Immature natural killer cell (primary cell): ENCODE measurements at regions not wholly inside any gene's neighbourhood (a gene's known extent, or its start where the extent isn't known, plus 50 kb on each side); places are given as distances from the start of the nearest gene placed in this dataset.
A peak's percentile ranks its signal among the peaks of the same experiment; 100 is the strongest.
"Not testable (repeated sequence)": the region's sequence is repeated elsewhere in the genome, so short reads cannot be mapped to it uniquely, and the experiment has no call there.

ENCODE experiments used
- DNase-seq, 3 donors: peaks; one replicate each; pipeline ENCODE4 v3.0.0; 2022; ENCODE audit warnings: mixed read lengths in 1 of 3
- H3K27ac Mint-ChIP-seq, 6 donors: one replicate each; pipeline ENCODE4 v1.8.0; 2020; ENCODE audit warnings: mixed read lengths in 6 of 6, mild to moderate bottlenecking in 5 of 6, inconsistent platforms in 4 of 6, moderate library complexity in 3 of 6
- H3K27me3 Mint-ChIP-seq, 3 donors: one replicate each; pipeline ENCODE4 v1.8.0; 2020 to 2021; ENCODE audit warnings: low read depth in 3 of 3, mild to moderate bottlenecking in 3 of 3, mixed read lengths in 3 of 3, moderate library complexity in 3 of 3, inconsistent platforms in 1 of 3
- H3K36me3 Mint-ChIP-seq, 3 donors: one replicate each; pipeline ENCODE4 v1.8.0; 2020; ENCODE audit warnings: mixed read lengths in 3 of 3, inconsistent platforms in 2 of 3, mild to moderate bottlenecking in 2 of 3
- H3K4me1 Mint-ChIP-seq, 2 donors: one replicate each; pipeline ENCODE4 v1.8.0; 2020; ENCODE audit warnings: inconsistent platforms in 2 of 2, mild to moderate bottlenecking in 2 of 2, mixed read lengths in 2 of 2, moderate library complexity in 1 of 2
- H3K4me3 Mint-ChIP-seq, 5 donors: one replicate each; pipeline ENCODE4 v1.8.0; 2020; ENCODE audit warnings: mild to moderate bottlenecking in 5 of 5, mixed read lengths in 5 of 5, inconsistent platforms in 3 of 5, moderate library complexity in 3 of 5
- H3K9me3 Mint-ChIP-seq, 6 donors: one replicate each; pipeline ENCODE4 v1.8.0; 2020; ENCODE audit warnings: mild to moderate bottlenecking in 6 of 6, mixed read lengths in 6 of 6, inconsistent platforms in 4 of 6, moderate library complexity in 3 of 6

DNA sequence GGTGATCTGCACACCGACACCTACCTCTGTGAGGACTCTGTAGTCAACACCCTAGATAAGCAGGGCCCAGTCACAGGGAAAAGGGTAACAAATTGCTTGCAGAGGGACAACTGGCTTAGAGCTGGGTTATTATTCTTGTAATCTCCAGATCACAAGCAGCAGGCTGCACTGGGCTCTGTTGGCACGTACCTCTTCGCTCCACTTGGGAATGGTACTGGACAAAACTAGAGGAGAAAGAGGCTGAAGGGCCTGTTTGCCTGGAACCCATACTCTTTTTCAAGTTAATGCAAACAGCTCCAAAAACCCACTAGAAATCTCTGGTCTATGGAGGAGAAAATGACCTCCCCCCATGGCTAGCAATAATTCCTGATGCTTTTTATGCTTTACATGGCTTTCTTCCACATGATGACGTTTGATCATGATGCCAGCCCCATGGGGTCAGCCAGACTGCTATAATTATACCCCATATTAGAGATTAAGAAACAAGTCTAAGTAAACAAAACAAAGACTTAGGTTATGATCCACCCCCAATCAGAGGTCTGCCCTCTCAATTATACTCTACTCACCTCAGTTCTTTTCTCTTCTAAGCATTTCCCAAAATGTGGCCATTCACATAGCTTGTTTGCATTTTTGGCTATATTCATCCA is 190.0 kb downstream of the UNC5CL start:
- Mint-ChIP-seq H3K27me3 (peaks cover 2 to 15% (median 3%) of the 10 kb centered on the region in 3 donors), H3K36me3 (no peaks in the 10 kb centered on the region), H3K4me1 (no peaks in the 10 kb centered on the region), H3K9me3 (no peaks in the 10 kb centered on the region), H3K27ac (no peak overlapping the region), H3K4me3 (no peak overlapping the region)
- no peak for DNase-seq

DNA sequence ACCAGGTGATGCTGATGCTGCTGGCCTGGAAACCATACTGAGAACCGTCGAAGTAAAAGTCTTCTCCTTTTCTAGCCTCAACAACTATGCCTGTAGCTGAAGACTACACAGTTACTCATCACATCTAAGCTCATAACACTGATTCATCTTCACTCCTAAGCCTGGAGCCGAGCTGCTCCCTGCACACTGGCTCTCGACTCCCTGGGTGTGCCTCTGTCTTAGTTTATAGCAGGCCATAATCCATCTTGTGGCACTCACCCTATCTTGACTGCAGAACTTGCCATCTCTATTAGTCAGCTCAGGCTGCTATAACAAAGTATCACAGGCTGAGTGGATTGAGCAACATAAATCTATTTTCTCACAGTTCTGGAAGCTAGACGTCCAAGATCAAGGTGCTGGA is 191.0 kb downstream of the UNC5CL start:
- Mint-ChIP-seq H3K36me3 (no peaks in the 10 kb centered on the region), H3K4me3 (no peak overlapping the region), H3K27ac (no peak overlapping the region), H3K9me3 (no peaks in the 10 kb centered on the region), H3K27me3 (peaks cover 4 to 17% (median 5%) of the 10 kb centered on the region in 3 donors), H3K4me1 (no peaks in the 10 kb centered on the region)
- DNase-seq: no peak

- Mint-ChIP-seq H3K27me3 (peaks cover 6 to 22% (median 6%) of the 10 kb centered on the region in 3 donors), H3K9me3 (peaks cover 0 to 3% (median 0%) of the 10 kb centered on the region in 6 donors), H3K27ac (no peak overlapping the region), H3K4me1 (no peaks in the 10 kb centered on the region), H3K4me3 (no peak overlapping the region), H3K36me3 (no peaks in the 10 kb centered on the region)
- DNase-seq: peak in 2 of 3 donors; percentile 9 to 26
Observed at GRCh38 chr6:40845553-40845952, 193.5 kb downstream of the UNC5CL start.

DNA sequence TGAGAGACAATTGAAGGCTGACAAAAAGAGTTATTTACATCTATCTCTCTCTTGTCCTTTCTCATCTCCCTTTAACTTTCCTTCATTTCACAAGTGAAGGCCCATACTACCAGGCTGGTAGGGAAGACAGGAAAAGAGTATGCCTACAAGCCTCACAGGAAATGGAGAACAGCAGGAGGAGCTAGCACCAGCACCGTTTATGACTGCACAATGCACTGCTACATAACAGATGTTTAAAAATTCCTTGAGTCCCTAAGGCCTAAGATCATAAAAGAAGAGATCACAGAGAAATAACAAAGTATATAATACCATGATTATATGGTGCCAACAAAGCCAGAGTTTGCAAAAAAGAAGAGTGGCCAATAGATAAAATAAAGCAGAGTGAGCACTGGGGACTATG is 194.8 kb downstream of the UNC5CL start:
- Mint-ChIP-seq H3K4me1 (no peaks in the 10 kb centered on the region), H3K36me3 (no peaks in the 10 kb centered on the region), H3K4me3 (no peak overlapping the region), H3K27me3 (peaks cover 4 to 23% (median 6%) of the 10 kb centered on the region in 3 donors), H3K9me3 (peaks cover 0 to 3% (median 0%) of the 10 kb centered on the region in 6 donors), H3K27ac (no peak overlapping the region)
- DNase-seq: no peak

DNA sequence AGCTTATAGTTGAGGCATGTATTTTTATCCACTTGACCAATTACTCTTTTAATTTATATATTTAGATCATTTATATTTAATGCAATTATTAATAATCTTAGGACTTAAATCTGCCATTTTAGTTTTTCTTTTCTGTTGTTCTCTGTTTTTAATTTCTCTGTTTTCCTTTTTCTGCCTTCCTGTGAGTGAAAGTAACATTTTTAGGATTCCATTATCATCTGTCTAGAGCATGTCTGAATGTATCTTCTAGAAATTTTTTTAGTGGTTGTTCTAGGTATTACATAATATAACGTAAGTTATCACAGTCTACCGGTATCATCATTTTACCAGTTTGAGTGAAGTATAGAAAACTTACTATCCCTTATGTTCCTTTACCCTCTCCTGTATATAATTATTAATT is 197.3 kb downstream of the UNC5CL start:
- H3K4me1 Mint-ChIP-seq: no peaks in the 10 kb centered on the region
- peaks cover 4 to 29% (median 6%) of the 10 kb centered on the region in 3 donors for H3K27me3 Mint-ChIP-seq
- peaks cover 0 to 3% (median 0%) of the 10 kb centered on the region in 6 donors for H3K9me3 Mint-ChIP-seq
- no peak overlapping the region for H3K4me3 Mint-ChIP-seq
- DNase-seq: no peak
- no peak overlapping the region for H3K27ac Mint-ChIP-seq
- H3K36me3 Mint-ChIP-seq: no peaks in the 10 kb centered on the region

GRCh38 chr6:40832691-40833090 is 206.3 kb downstream of the UNC5CL start:
- H3K27ac Mint-ChIP-seq: no peak overlapping the region
- DNase-seq: no peak
- H3K9me3 Mint-ChIP-seq: no peaks in the 10 kb centered on the region
- H3K27me3 Mint-ChIP-seq: peaks cover 1 to 5% (median 3%) of the 10 kb centered on the region in 3 donors
- no peak overlapping the region for H3K4me3 Mint-ChIP-seq
- no peaks in the 10 kb centered on the region for H3K4me1 Mint-ChIP-seq
- no peaks in the 10 kb centered on the region for H3K36me3 Mint-ChIP-seq

DNA sequence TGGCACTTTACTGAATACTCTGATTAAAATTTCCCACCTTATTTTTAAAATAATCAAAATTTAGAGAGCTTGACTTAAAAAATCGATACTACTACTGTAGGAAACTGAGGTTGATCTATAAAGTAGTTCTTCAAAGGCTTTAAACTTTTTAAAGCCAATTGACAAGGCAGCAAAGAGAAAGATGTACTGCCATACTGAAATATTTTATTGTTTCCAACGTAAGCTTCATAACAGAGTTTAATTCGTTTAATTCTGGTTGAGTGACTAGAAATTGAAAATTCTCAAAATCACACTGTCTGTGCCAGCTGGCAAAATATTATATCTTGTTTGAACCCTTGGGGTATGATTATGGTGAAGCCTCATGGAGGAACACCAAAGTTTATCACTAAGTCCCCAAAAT is 207.6 kb downstream of the UNC5CL start:
- Mint-ChIP-seq H3K27me3 (peaks cover 1 to 5% (median 3%) of the 10 kb centered on the region in 3 donors), H3K9me3 (no peaks in the 10 kb centered on the region), H3K4me3 (no peak overlapping the region), H3K27ac (no peak overlapping the region), H3K36me3 (no peaks in the 10 kb centered on the region), H3K4me1 (no peaks in the 10 kb centered on the region)
- no peak for DNase-seq

DNA sequence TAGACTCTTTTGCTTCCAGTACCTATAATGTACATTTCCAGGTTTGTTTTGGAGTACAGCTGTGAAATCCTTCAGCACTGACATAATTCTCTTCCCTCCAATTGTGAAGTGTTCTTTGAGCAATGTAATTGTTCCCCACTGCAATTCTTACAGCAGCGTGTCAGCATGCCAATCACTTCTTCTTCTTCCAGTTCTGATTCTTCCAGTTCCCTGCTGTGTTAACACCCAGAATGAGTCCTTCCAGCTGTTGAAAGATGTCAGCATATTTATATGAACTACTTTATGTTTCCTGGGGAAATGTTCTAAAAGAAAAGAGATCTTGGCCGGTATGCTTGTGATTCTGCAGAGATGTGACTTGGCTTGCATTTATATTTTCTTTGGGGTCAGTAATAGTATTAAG is 213.9 kb downstream of the UNC5CL start:
- no peaks in the 10 kb centered on the region for H3K36me3 Mint-ChIP-seq
- no peak overlapping the region for H3K27ac Mint-ChIP-seq
- DNase-seq: no peak
- no peaks in the 10 kb centered on the region for H3K9me3 Mint-ChIP-seq
- H3K4me1 Mint-ChIP-seq: no peaks in the 10 kb centered on the region
- H3K27me3 Mint-ChIP-seq: peaks cover 3 to 14% (median 7%) of the 10 kb centered on the region in 3 donors
- H3K4me3 Mint-ChIP-seq: no peak overlapping the region

GRCh38 chr6:40823917-40824891 is 214.8 kb downstream of the UNC5CL start:
- not testable (repeated sequence) for H3K27ac Mint-ChIP-seq, H3K4me3 Mint-ChIP-seq, H3K9me3 Mint-ChIP-seq, H3K4me1 Mint-ChIP-seq, H3K36me3 Mint-ChIP-seq
- H3K27me3 Mint-ChIP-seq: peaks cover 3 to 14% (median 7%) of the 10 kb centered on the region in 3 donors
- peak; percentile 55 to 62 (median 57) for DNase-seq

DNA sequence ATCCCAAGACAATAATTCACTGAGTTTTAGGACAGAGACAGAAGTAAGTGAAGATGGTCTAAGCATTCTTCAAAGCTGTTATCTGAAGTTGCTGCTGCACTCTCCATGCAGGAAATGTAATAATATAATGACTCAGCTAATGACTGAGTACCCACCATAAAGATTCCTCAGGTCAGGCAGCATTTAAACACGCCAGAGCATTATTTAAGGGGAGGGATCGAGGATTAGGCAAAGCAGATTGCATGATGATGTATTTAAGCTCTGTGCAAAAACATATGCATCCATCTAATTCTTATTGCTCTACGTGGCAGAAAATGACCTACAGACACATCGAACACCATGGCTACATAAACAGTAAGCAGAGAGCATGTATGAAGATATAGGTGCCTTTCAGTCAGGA is 216.4 kb downstream of the UNC5CL start:
- H3K36me3 Mint-ChIP-seq: no peaks in the 10 kb centered on the region
- no peaks in the 10 kb centered on the region for H3K4me1 Mint-ChIP-seq
- no peak overlapping the region for H3K27ac Mint-ChIP-seq
- peaks cover 3 to 14% (median 7%) of the 10 kb centered on the region in 3 donors for H3K27me3 Mint-ChIP-seq
- no peak for DNase-seq
- H3K9me3 Mint-ChIP-seq: no peaks in the 10 kb centered on the region
- no peak overlapping the region for H3K4me3 Mint-ChIP-seq

GRCh38 chr6:40819182-40819834 is 219.7 kb downstream of the UNC5CL start:
- no peaks in the 10 kb centered on the region for H3K9me3 Mint-ChIP-seq
- H3K27ac Mint-ChIP-seq: no peak overlapping the region
- no peaks in the 10 kb centered on the region for H3K36me3 Mint-ChIP-seq
- no peak overlapping the region for H3K4me3 Mint-ChIP-seq
- peaks cover 3 to 5% (median 5%) of the 10 kb centered on the region in 3 donors for H3K27me3 Mint-ChIP-seq
- no peak for DNase-seq
- no peaks in the 10 kb centered on the region for H3K4me1 Mint-ChIP-seq

GRCh38 chr6:40817369-40817768 is 221.7 kb downstream of the UNC5CL start:
- no peaks in the 10 kb centered on the region for H3K9me3 Mint-ChIP-seq
- no peak overlapping the region for H3K4me3 Mint-ChIP-seq
- peak; percentile 1 to 26 (median 12) for DNase-seq
- no peak overlapping the region for H3K27ac Mint-ChIP-seq
- no peaks in the 10 kb centered on the region for H3K4me1 Mint-ChIP-seq
- no peaks in the 10 kb centered on the region for H3K36me3 Mint-ChIP-seq
- H3K27me3 Mint-ChIP-seq: no peaks in the 10 kb centered on the region

GRCh38 chr6:40816601-40817000 is 222.4 kb downstream of the UNC5CL start:
- no peak overlapping the region for H3K4me3 Mint-ChIP-seq
- H3K9me3 Mint-ChIP-seq: no peaks in the 10 kb centered on the region
- no peak overlapping the region for H3K27ac Mint-ChIP-seq
- no peak for DNase-seq
- no peaks in the 10 kb centered on the region for H3K27me3 Mint-ChIP-seq
- H3K36me3 Mint-ChIP-seq: no peaks in the 10 kb centered on the region
- H3K4me1 Mint-ChIP-seq: no peaks in the 10 kb centered on the region

GRCh38 chr6:40815731-40816130 is 223.3 kb downstream of the UNC5CL start:
- DNase-seq: no peak
- Mint-ChIP-seq H3K9me3 (no peaks in the 10 kb centered on the region), H3K27ac (no peak overlapping the region), H3K27me3 (no peaks in the 10 kb centered on the region), H3K4me3 (no peak overlapping the region), H3K4me1 (no peaks in the 10 kb centered on the region), H3K36me3 (no peaks in the 10 kb centered on the region)
